HepG2 (cell line): ENCODE measurements at regions not wholly inside any gene's neighbourhood (a gene's known extent, or its start where the extent isn't known, plus 50 kb on each side); places are given as distances from the start of the nearest gene placed in this dataset.

ENCODE experiments used
- ATAC-seq: fragments of 200-7000 bp; cut with Tn5 transposase; 3 replicates; pipeline ENCODE4 v1.9.1; 2020; ENCODE audit warnings: mild to moderate bottlenecking, moderate library complexity
- BruUV-seq: library from RNA; stranded (reverse); fragments of 400-500 nt; replicated peaks from 2 replicates; lab custom pipeline; 2021; lab: Mats Ljungman, UMichigan
- CTCF ChIA-PET: fragments of 300-600 bp; formaldehyde crosslinking; extraction: SDS; loops from one replicate; lab custom pipeline; 2021; ENCODE audit warnings: low total read pairs, inconsistent platforms, low intra/inter-chr PET ratio; lab: Yijun Ruan, JAX
- POLR2A ChIA-PET: fragments of 350-600 bp; sonication (Branson Sonifier 250); formaldehyde crosslinking; loops from one replicate; lab custom pipeline; 2020; ENCODE audit warnings: antibody characterized with exemption, inconsistent platforms; lab: Yijun Ruan, JAX
- DNase-seq: peaks from one replicate; pipeline ENCODE4 v3.0.0-alpha.2; 2015; ENCODE audit warnings: low spot score
- FAIRE-seq: peaks from 3 replicates; lab custom pipeline; 2011; peaks lifted over from hg19 to GRCh38; lab: Jason Lieb, UNC
- H2AFZ ChIP-seq: one replicate; pipeline ENCODE4 v1.6.1; 2011; ENCODE audit warnings: low read length, inconsistent platforms
- H3K27ac ChIP-seq: fragments of 300-600 bp; 3 replicates; pipeline ENCODE4 v1.8.0; 2011; ENCODE audit warnings: mixed run types, mild to moderate bottlenecking, mixed read lengths, low read length, inconsistent platforms; ENCODE audit not compliant: insufficient read depth; ENCODE audit errors: extremely low read length
- H3K27me3 ChIP-seq, 2 experiments: fragments of 200-600 bp in 1 of 2; 2 replicates in 1 of 2; 3 replicates in 1 of 2; pipeline versions ENCODE4 v1.6.0 to v1.8.0; 2011; ENCODE audit warnings: low read length in 2 of 2, mild to moderate bottlenecking in 2 of 2, moderate library complexity in 2 of 2, inconsistent platforms in 1 of 2; ENCODE audit not compliant: insufficient read depth in 2 of 2, control insufficient read depth in 1 of 2
- H3K36me3 ChIP-seq, 2 experiments: fragments of 200-600 bp in 1 of 2; replicated peaks in 1 of 2; 2 replicates in 1 of 2; 3 replicates in 1 of 2; pipeline versions ENCODE4 v1.5.1 to v1.8.0; 2011; ENCODE audit warnings: low read length in 2 of 2, inconsistent platforms in 1 of 2; ENCODE audit not compliant: insufficient read depth in 2 of 2, control insufficient read depth in 1 of 2
- H3K4me1 ChIP-seq: 2 replicates; pipeline ENCODE4 v1.5.1; 2012; ENCODE audit warnings: low read length, inconsistent platforms; ENCODE audit not compliant: insufficient read depth
- H3K4me2 ChIP-seq: 2 replicates; pipeline ENCODE4 v1.6.0; 2011; ENCODE audit warnings: low read depth, low read length, inconsistent platforms
- H3K4me3 ChIP-seq, 3 experiments: fragments of 200-600 bp in 1 of 3; sonication (generic), shearing (Covaris generic) in 1 of 3; replicated peaks in 1 of 3; 2 replicates each; pipeline ENCODE4 v1.5.1; 2011 to 2016; ENCODE audit warnings: low read length in 3 of 3, inconsistent platforms in 2 of 3, low read depth in 2 of 3, mild to moderate bottlenecking in 2 of 3, control low read depth in 1 of 3, mixed read lengths in 1 of 3; ENCODE audit not compliant: insufficient read depth in 1 of 3
- H3K79me2 ChIP-seq: one replicate; pipeline ENCODE4 v1.6.1; 2011; ENCODE audit warnings: low read length, inconsistent platforms; ENCODE audit not compliant: insufficient read depth
- H3K9ac ChIP-seq: 2 replicates; pipeline ENCODE4 v1.6.0; 2011; ENCODE audit warnings: mild to moderate bottlenecking, low read depth, low read length, inconsistent platforms; ENCODE audit not compliant: insufficient read depth
- H3K9me3 ChIP-seq: 2 replicates; pipeline ENCODE4 v1.5.1; 2012; ENCODE audit warnings: mild to moderate bottlenecking, low read length
- H4K20me1 ChIP-seq: 2 replicates; pipeline ENCODE4 v1.6.0; 2011; ENCODE audit warnings: inconsistent platforms, mild to moderate bottlenecking, low read length, moderate library complexity; ENCODE audit not compliant: insufficient read depth
- GABPA ChIP-seq, 2 experiments: IDR thresholded peaks; 2 replicates each; pipeline ENCODE4 v1.6.1; 2011 to 2016; ENCODE audit warnings: low read depth in 2 of 2, low read length in 1 of 2, missing biosample characterization in 1 of 2, missing genetic modification characterization in 1 of 2
- GABPB1 ChIP-seq: IDR thresholded peaks from 2 replicates; pipeline ENCODE4 v1.6.1; 2016; ENCODE audit warnings: mild to moderate bottlenecking, missing genetic modification reagents, moderate library complexity, missing compliant biosample characterization
- HBP1 ChIP-seq: IDR thresholded peaks from 2 replicates; pipeline ENCODE4 v1.6.1; 2016; ENCODE audit warnings: low read depth, control low read depth
- HNF4G ChIP-seq, 2 experiments: sonication (generic) in 1 of 2; formaldehyde crosslinking in 1 of 2; IDR thresholded peaks; 2 replicates each; pipeline versions ENCODE4 v1.4.0 to v1.6.1; 2011 to 2020; ENCODE audit warnings: borderline replicate concordance in 2 of 2, low read depth in 2 of 2, mild to moderate bottlenecking in 2 of 2, low read length in 1 of 2, missing genetic modification reagents in 1 of 2, moderate library complexity in 1 of 2
- JARID2 ChIP-seq: sonication (generic); formaldehyde crosslinking; IDR thresholded peaks from 2 replicates; pipeline ENCODE4 v1.8.1; 2023; ENCODE audit warnings: missing genetic modification reagents, inconsistent platforms; ENCODE audit not compliant: insufficient replicate concordance
- LCORL ChIP-seq, 2 experiments: fragments of 450-650 bp in 1 of 2; sonication (generic) in 1 of 2; formaldehyde crosslinking in 1 of 2; IDR thresholded peaks; 2 replicates each; pipeline versions ENCODE4 v1.5.0 to v1.6.1; 2017 to 2020; ENCODE audit warnings: antibody characterized with exemption in 1 of 2, missing genetic modification reagents in 1 of 2
- MAF1 ChIP-seq: sonication (generic); formaldehyde crosslinking; IDR thresholded peaks from 2 replicates; pipeline ENCODE4 v1.5.0; 2020; ENCODE audit warnings: missing genetic modification reagents, borderline replicate concordance
- NCOR1 ChIP-seq: fragments of 200-600 bp; sonication (generic); IDR thresholded peaks from 2 replicates; pipeline ENCODE4 v1.7.0; 2017; ENCODE audit warnings: antibody characterized with exemption, low read length, borderline replicate concordance
- NFE2L2 ChIP-seq: fragments of 150-350 bp; IDR thresholded peaks from 2 replicates; pipeline ENCODE4 v1.6.1; 2014; ENCODE audit warnings: low read length
- PRMT3 ChIP-seq: sonication (generic); formaldehyde crosslinking; IDR thresholded peaks from 2 replicates; pipeline ENCODE4 v1.8.1; 2022; ENCODE audit warnings: low read depth, mild to moderate bottlenecking, moderate library complexity, missing genetic modification reagents, borderline replicate concordance
- RFX5 ChIP-seq: IDR thresholded peaks from 2 replicates; pipeline ENCODE4 v1.6.1; 2011; ENCODE audit warnings: low read depth, low read length, improper control_type of control experiment
- ZBTB34 ChIP-seq: sonication (generic); formaldehyde crosslinking; IDR thresholded peaks from 2 replicates; pipeline ENCODE4 v1.8.0; 2022; ENCODE audit warnings: mild to moderate bottlenecking, missing genetic modification reagents
- ZC3H13 ChIP-seq: sonication (generic); formaldehyde crosslinking; IDR thresholded peaks from 2 replicates; pipeline ENCODE4 v1.8.1; 2023; ENCODE audit warnings: mild to moderate bottlenecking, missing genetic modification reagents, moderate library complexity
- ZMYM4 ChIP-seq: sonication (generic); formaldehyde crosslinking; IDR thresholded peaks from 2 replicates; pipeline ENCODE4 v1.8.1; 2023; ENCODE audit warnings: mild to moderate bottlenecking, missing genetic modification reagents
- ZNF138 ChIP-seq: sonication (generic); formaldehyde crosslinking; IDR thresholded peaks from 2 replicates; pipeline ENCODE4 v1.5.0; 2020; ENCODE audit warnings: mild to moderate bottlenecking, low read depth, missing genetic modification reagents
- ZNF225 ChIP-seq: sonication (generic); formaldehyde crosslinking; IDR thresholded peaks from 2 replicates; pipeline ENCODE4 v1.4.0; 2020; ENCODE audit warnings: mild to moderate bottlenecking, missing genetic modification reagents
- ZNF264 ChIP-seq: sonication (generic); formaldehyde crosslinking; IDR thresholded peaks from 2 replicates; pipeline ENCODE4 v1.4.0; 2020; ENCODE audit warnings: missing genetic modification reagents
- ZZZ3 ChIP-seq: sonication (generic); formaldehyde crosslinking; IDR thresholded peaks from 2 replicates; pipeline ENCODE4 v1.4.0; 2020; ENCODE audit warnings: missing genetic modification reagents, mild to moderate bottlenecking, borderline replicate concordance
- WGBS: methylation state at CpG from one replicate; pipeline ENCODE4 v1.1.6; 2017; ENCODE audit warnings: low lambda C conversion rate; 5-methylcytosine and 5-hydroxymethylcytosine counted together
- in situ Hi-C: cut with HindIII; loops from 2 replicates; pipeline ENCODE4 v1.10.0; 2017; ENCODE audit warnings: low pct_unique_long_range_greater_than_20kb; ENCODE audit not compliant: extremely low pct_ligation_motif_present
- intact Hi-C: fragments of 100-400 bp; cut with micrococcal nuclease; formaldehyde crosslinking; loops from one replicate; pipeline ENCODE4 v1.10.0; 2022; ENCODE audit not compliant: unreplicated experiment
- TF ChIP-seq, protein P1 (sequence below): IDR thresholded peaks from 2 replicates; pipeline ENCODE4 v1.6.1; 2016; ENCODE audit warnings: mild to moderate bottlenecking

DNA sequence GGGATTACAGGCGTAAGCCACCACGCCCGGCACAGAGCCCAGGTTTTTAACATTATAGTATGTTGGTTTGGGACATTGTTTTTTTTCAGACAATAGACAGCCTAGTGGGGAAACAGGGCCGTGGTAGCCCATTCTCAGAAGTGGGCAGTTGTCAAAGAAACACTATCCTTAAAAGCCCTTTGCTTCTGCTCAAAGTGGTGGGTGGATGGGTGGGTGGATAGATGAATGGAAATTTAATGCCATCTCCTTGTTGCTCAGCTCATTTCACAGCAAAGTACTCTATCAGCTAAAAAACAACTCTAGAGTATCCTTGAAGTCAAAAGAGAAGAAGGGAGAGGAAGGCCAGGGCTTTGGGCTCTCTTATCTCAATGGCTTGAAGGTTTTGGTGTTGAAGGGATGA lies 137.8 kb downstream of the RRAGC start (continued):
- TF ChIP-seq ZBTB34 (CRISPR knock-in tag), result no peak
- no peak for TF ChIP-seq ZC3H13
- TF ChIP-seq RFX5, result no peak
- no peak for TF ChIP-seq ZMYM4 (CRISPR knock-in tag)
- no peak for TF ChIP-seq NFE2L2
- TF ChIP-seq PRMT3 (CRISPR knock-in tag), result no peak
- no peak for TF ChIP-seq HBP1 (CRISPR knock-in tag)

GRCh38 chr1:38719880-38720279 lies 139.7 kb downstream of the RRAGC start:
- H3K4me3 ChIP-seq, result no peak overlapping the region
- POLR2A ChIA-PET, result no interaction called here
- no peak overlapping the region for H3K4me2 ChIP-seq
- no peak for DNase-seq
- H3K27ac ChIP-seq, result no peak overlapping the region
- no peaks in the 10 kb centered on the region for H3K9me3 ChIP-seq
- in situ Hi-C loops, result no loop called here
- no peak for ATAC-seq
- no peak for FAIRE-seq
- H3K4me1 ChIP-seq, result no peaks in the 10 kb centered on the region
- H3K9ac ChIP-seq, result no peak overlapping the region
- H3K79me2 ChIP-seq, result no peaks in the 10 kb centered on the region
- no peaks in the 10 kb centered on the region for H3K36me3 ChIP-seq
- WGBS, result 42% methylated on average over 7 of the region's 7 CpGs
- H4K20me1 ChIP-seq, result no peaks in the 10 kb centered on the region
- H2AFZ ChIP-seq, result no peak overlapping the region
- intact Hi-C loops, result no loop called here
- H3K27me3 ChIP-seq, result peaks cover 0 to 5% of the 10 kb centered on the region in 2 experiments; a peak in 1 of 5 replicates
- BruUV-seq, result no TSS peak
- CTCF ChIA-PET, result no interaction called here
- TF ChIP-seq, protein P1, sequence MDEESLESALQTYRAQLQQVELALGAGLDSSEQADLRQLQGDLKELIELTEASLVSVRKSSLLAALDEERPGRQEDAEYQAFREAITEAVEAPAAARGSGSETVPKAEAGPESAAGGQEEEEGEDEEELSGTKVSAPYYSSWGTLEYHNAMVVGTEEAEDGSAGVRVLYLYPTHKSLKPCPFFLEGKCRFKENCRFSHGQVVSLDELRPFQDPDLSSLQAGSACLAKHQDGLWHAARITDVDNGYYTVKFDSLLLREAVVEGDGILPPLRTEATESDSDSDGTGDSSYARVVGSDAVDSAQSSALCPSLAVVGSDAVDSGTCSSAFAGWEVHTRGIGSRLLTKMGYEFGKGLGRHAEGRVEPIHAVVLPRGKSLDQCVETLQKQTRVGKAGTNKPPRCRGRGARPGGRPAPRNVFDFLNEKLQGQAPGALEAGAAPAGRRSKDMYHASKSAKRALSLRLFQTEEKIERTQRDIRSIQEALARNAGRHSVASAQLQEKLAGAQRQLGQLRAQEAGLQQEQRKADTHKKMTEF, result no peak
- no peak for TF ChIP-seq MAF1
- TF ChIP-seq ZNF264 (CRISPR knock-in tag), result no peak
- TF ChIP-seq NCOR1, result no peak
- TF ChIP-seq JARID2 (CRISPR knock-in tag), result no peak
- no peak for TF ChIP-seq ZNF225 (CRISPR knock-in tag)
- TF ChIP-seq HNF4G (IDR thresholded peaks at IDR 0.05; ENCODE audit: borderline replicate concordance, low read depth, low read length), result no peak
- no peak for TF ChIP-seq HNF4G (CRISPR knock-in tag; IDR thresholded peaks at IDR 0.05; ENCODE audit: borderline replicate concordance, low read depth)
- no peak for TF ChIP-seq ZNF138 (CRISPR knock-in tag)
- no peak for TF ChIP-seq GABPA (IDR thresholded peaks at IDR 0.05; ENCODE audit: low read depth, low read length)
- no peak for TF ChIP-seq GABPA (CRISPR knock-in tag; IDR thresholded peaks at IDR 0.05; ENCODE audit: low read depth)
- TF ChIP-seq ZZZ3 (CRISPR knock-in tag), result no peak
- no peak for TF ChIP-seq LCORL (IDR thresholded peaks at IDR 0.05)
- TF ChIP-seq LCORL (CRISPR knock-in tag; IDR thresholded peaks at IDR 0.05), result no peak
- no peak for TF ChIP-seq GABPB1 (CRISPR knock-in tag)
